DND-41 (cell line): ENCODE measurements at regions not wholly inside any gene's neighbourhood (a gene's known extent, or its start where the extent isn't known, plus 50 kb on each side); places are given as distances from the start of the nearest gene placed in this dataset.
A peak's percentile ranks its signal among the peaks of the same experiment; 100 is the strongest.

Source experiments
- ATAC-seq: fragments of 200-7000 bp; cut with Tn5 transposase; 3 replicates; pipeline ENCODE4 v1.9.1; 2021; ENCODE audit warnings: low read depth; ENCODE audit not compliant: insufficient read depth
- DNase-seq: peaks from one replicate; pipeline ENCODE4 v3.0.0-alpha.2; 2020
- H2AFZ ChIP-seq: 2 replicates; pipeline ENCODE4 v1.6.0; 2012; ENCODE audit warnings: low read depth, low read length
- H3K27ac ChIP-seq: 2 replicates; pipeline ENCODE4 v1.5.1; 2012; ENCODE audit warnings: low read length, inconsistent platforms
- H3K27me3 ChIP-seq: fragments of 200-600 bp; sonication (generic); 2 replicates; pipeline ENCODE4 v1.6.0; 2012; ENCODE audit warnings: low read length, mild to moderate bottlenecking, inconsistent platforms; ENCODE audit not compliant: insufficient read depth, poor library complexity
- H3K36me3 ChIP-seq: 2 replicates; pipeline ENCODE4 v1.5.1; 2012; ENCODE audit warnings: low read length, inconsistent platforms; ENCODE audit not compliant: insufficient read depth
- H3K4me1 ChIP-seq: 2 replicates; pipeline ENCODE4 v1.5.1; 2012; ENCODE audit warnings: mild to moderate bottlenecking, low read length; ENCODE audit not compliant: insufficient read depth
- H3K4me2 ChIP-seq: 2 replicates; pipeline ENCODE4 v1.6.0; 2012; ENCODE audit warnings: mild to moderate bottlenecking, moderate library complexity, low read length, inconsistent platforms; ENCODE audit not compliant: insufficient read depth
- H3K4me3 ChIP-seq, 2 experiments: fragments of 200-600 bp in 1 of 2; shearing (Covaris generic) in 1 of 2; 2 replicates each; pipeline ENCODE4 v1.5.1; 2012 to 2016; ENCODE audit warnings: inconsistent platforms in 2 of 2, low read length in 2 of 2, mild to moderate bottlenecking in 2 of 2, low read depth in 1 of 2, moderate library complexity in 1 of 2
- H3K79me2 ChIP-seq: 2 replicates; pipeline ENCODE4 v1.6.0; 2012; ENCODE audit warnings: low read length, inconsistent platforms; ENCODE audit not compliant: insufficient read depth
- H3K9ac ChIP-seq: 2 replicates; pipeline ENCODE4 v1.6.0; 2012; ENCODE audit warnings: low read depth, mild to moderate bottlenecking, inconsistent platforms, low read length, moderate library complexity
- H3K9me3 ChIP-seq: 2 replicates; pipeline ENCODE4 v1.5.1; 2012; ENCODE audit warnings: low read length, moderate library complexity, mild to moderate bottlenecking, inconsistent platforms; ENCODE audit not compliant: insufficient read depth, severe bottlenecking
- H4K20me1 ChIP-seq: 2 replicates; pipeline ENCODE4 v1.6.0; 2012; ENCODE audit warnings: low read length; ENCODE audit not compliant: insufficient read depth
- EZH2 ChIP-seq: IDR thresholded peaks from 3 replicates; pipeline ENCODE4 v1.6.1; 2012; ENCODE audit warnings: borderline replicate concordance, low read depth, mild to moderate bottlenecking, moderate library complexity, low read length, inconsistent platforms; ENCODE audit not compliant: severe bottlenecking
- TF ChIP-seq, protein P1 (sequence below): IDR thresholded peaks from 2 replicates; pipeline ENCODE4 v1.5.1; 2012; ENCODE audit warnings: borderline replicate concordance, low read length, moderate library complexity, mild to moderate bottlenecking; ENCODE audit not compliant: poor library complexity, severe bottlenecking; ENCODE audit errors: extremely low read depth

DNA sequence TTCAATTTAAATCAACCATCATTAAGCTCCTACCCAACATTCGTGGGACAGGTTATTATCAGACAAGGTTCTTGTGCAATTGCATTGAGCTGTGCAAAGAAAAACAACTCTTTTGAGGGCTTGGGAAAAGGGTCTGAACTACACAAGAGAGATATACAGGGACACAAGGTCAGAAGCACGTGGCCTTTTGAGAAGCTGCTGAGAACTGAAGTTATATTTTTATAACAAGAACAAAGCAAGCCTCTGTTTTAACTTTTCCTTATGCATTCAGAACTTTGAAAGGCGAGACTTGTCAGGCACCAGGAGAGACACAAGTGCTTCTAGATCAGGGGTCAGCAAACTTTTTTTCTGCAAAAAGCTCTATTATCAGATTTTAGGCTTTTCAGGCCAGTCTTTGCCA lies 274.8 kb upstream of the VCX start:
- Histone ChIP-seq H4K20me1 (no peaks in the 10 kb centered on the region), H3K9ac (no peak overlapping the region), H3K4me2 (no peak overlapping the region), H3K27me3 (no peaks in the 10 kb centered on the region), H2AFZ (no peak overlapping the region), H3K4me1 (no peaks in the 10 kb centered on the region), H3K36me3 (no peaks in the 10 kb centered on the region), H3K27ac (no peak overlapping the region), H3K4me3 (no peak overlapping the region), H3K9me3 (no peaks in the 10 kb centered on the region), H3K79me2 (no peaks in the 10 kb centered on the region)
- no peak for ATAC-seq
- no peak for DNase-seq
- TF ChIP-seq, protein P1, sequence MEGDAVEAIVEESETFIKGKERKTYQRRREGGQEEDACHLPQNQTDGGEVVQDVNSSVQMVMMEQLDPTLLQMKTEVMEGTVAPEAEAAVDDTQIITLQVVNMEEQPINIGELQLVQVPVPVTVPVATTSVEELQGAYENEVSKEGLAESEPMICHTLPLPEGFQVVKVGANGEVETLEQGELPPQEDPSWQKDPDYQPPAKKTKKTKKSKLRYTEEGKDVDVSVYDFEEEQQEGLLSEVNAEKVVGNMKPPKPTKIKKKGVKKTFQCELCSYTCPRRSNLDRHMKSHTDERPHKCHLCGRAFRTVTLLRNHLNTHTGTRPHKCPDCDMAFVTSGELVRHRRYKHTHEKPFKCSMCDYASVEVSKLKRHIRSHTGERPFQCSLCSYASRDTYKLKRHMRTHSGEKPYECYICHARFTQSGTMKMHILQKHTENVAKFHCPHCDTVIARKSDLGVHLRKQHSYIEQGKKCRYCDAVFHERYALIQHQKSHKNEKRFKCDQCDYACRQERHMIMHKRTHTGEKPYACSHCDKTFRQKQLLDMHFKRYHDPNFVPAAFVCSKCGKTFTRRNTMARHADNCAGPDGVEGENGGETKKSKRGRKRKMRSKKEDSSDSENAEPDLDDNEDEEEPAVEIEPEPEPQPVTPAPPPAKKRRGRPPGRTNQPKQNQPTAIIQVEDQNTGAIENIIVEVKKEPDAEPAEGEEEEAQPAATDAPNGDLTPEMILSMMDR, result no peak
- TF ChIP-seq EZH2, result no peak

DNA sequence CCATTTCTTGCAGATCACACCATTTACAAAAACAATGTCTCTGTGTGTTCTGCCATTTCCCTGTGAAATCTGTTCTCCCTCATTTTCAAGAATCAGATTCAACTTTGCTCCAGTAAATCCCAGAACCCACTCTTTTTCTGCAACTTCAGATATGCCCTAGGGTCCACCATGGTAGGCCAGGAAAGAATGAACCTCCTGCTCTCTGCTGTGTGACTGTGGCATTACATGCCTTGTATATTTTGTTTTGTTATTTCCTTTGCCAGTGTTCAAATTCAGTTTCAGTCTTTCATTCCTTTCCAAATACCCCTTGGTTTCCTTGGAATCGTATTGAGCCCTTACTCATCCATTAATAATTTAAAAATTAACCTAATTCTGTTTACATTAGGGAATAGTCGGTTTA lies 290.2 kb upstream of the VCX start:
- H4K20me1 ChIP-seq, result no peaks in the 10 kb centered on the region
- no peaks in the 10 kb centered on the region for H3K36me3 ChIP-seq
- H3K9ac ChIP-seq, result no peak overlapping the region
- H3K27me3 ChIP-seq, result no peaks in the 10 kb centered on the region
- H3K4me2 ChIP-seq, result no peak overlapping the region
- TF ChIP-seq EZH2, result no peak
- TF ChIP-seq, protein P1, result peak; percentile 20
- no peak overlapping the region for H3K27ac ChIP-seq
- no peaks in the 10 kb centered on the region for H3K9me3 ChIP-seq
- no peaks in the 10 kb centered on the region for H3K4me1 ChIP-seq
- ATAC-seq (no peak), DNase-seq (no peak)
- H3K79me2 ChIP-seq, result no peaks in the 10 kb centered on the region
- H3K4me3 ChIP-seq, result no peak overlapping the region
- no peak overlapping the region for H2AFZ ChIP-seq

DNA sequence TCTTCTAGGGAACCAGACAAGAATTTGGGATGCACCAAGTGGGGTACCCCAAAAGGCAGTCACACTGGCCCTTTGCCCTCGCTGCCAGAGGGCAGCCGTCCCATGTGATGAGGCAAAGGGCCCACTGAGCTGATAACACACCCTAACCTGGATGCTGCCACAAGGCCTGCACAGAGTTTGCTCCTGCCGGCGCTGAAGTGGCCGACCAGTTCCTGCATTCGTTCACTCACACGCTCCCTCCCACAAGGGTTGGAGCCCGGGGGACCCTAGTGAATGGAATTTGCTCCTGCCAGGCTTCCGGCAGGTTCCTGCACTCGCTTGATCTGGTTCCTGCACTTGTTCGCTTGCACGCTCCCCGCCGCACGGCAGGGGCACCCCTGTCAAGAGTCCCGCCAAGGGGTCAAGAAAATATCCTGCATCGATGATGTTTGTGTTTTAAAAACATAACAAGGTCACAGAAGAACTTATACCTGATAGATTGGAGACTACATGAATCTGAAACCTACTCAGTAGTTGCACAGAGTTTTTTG lies 296.4 kb upstream of the VCX start:
- Histone ChIP-seq H3K4me2 (no peak overlapping the region), H4K20me1 (no peaks in the 10 kb centered on the region), H2AFZ (no peak overlapping the region), H3K27ac (no peak overlapping the region), H3K79me2 (no peaks in the 10 kb centered on the region), H3K36me3 (no peaks in the 10 kb centered on the region), H3K4me1 (no peaks in the 10 kb centered on the region), H3K27me3 (no peaks in the 10 kb centered on the region), H3K9ac (no peak overlapping the region), H3K4me3 (no peak overlapping the region), H3K9me3 (no peaks in the 10 kb centered on the region)
- no peak for DNase-seq
- TF ChIP-seq, protein P1, result no peak
- no peak for TF ChIP-seq EZH2
- ATAC-seq, result no peak

DNA sequence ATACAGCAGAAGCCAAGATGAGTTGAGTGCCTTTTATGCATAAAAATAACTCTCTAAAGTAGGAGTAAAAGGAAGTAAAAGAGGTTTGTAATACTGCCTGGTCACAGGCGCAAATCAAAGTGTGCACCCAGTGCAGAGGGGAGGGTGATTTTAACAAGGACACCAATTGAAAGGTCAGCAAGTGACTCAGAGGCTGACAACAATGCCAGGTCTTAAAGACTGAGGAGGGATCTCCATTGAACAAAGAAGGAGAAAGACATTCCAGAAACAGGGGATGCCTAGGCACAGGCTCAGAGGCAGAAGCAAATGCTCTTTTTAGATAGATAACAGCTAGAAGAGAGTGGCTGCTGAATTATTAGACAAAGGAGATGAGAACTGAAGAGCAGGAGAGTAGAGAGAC lies 297.4 kb upstream of the VCX start:
- Histone ChIP-seq H3K36me3 (no peaks in the 10 kb centered on the region), H3K4me3 (no peak overlapping the region), H3K9me3 (no peaks in the 10 kb centered on the region), H3K79me2 (no peaks in the 10 kb centered on the region), H3K27me3 (no peaks in the 10 kb centered on the region), H3K4me1 (no peaks in the 10 kb centered on the region), H2AFZ (no peak overlapping the region), H4K20me1 (no peaks in the 10 kb centered on the region), H3K4me2 (no peak overlapping the region), H3K27ac (no peak overlapping the region), H3K9ac (no peak overlapping the region)
- DNase-seq, result no peak
- TF ChIP-seq, protein P1, result no peak
- TF ChIP-seq EZH2, result no peak
- ATAC-seq, result no peak
